ENCODE measurements at regions not wholly inside any gene's neighbourhood (a gene's known extent, or its start where the extent isn't known, plus 50 kb on each side); places are given as distances from the start of the nearest gene placed in this dataset.

GRCh38 chr15:45776772-45777171, 141.9 kb downstream of the SQOR start:
- BruUV-seq (replicated peaks) = no TSS peak
- TF ChIP-seq CTCF (IDR thresholded peaks at IDR 0.05; ENCODE audit: unreplicated experiment) = no peak
- Mint-ChIP-seq H3K9me3 (ENCODE audit: low read depth, unreplicated experiment) (no peaks in the 10 kb centered on the region), H3K27ac (ENCODE audit: unreplicated experiment) (no peak overlapping the region), H3K4me1 (ENCODE audit: low read depth, unreplicated experiment) (no peaks in the 10 kb centered on the region), H3K36me3 (ENCODE audit: insufficient read depth, unreplicated experiment) (no peaks in the 10 kb centered on the region), H3K4me3 (ENCODE audit: low read depth, unreplicated experiment) (no peak overlapping the region), H3K27me3 (ENCODE audit: unreplicated experiment) (peaks cover 100% of the 10 kb centered on the region)
- DNase-seq = no peak
- CTCF ChIA-PET = no interaction called here
- intact Hi-C loops (cut with micrococcal nuclease; ENCODE audit: unreplicated experiment) = no loop called here

GRCh38 chr15:45777781-45778180, 143.0 kb downstream of the SQOR start:
- Mint-ChIP-seq H3K4me3 (ENCODE audit: low read depth, unreplicated experiment) (no peak overlapping the region), H3K27me3 (ENCODE audit: unreplicated experiment) (peaks cover 100% of the 10 kb centered on the region), H3K36me3 (ENCODE audit: insufficient read depth, unreplicated experiment) (no peaks in the 10 kb centered on the region), H3K27ac (ENCODE audit: unreplicated experiment) (no peak overlapping the region), H3K4me1 (ENCODE audit: low read depth, unreplicated experiment) (no peaks in the 10 kb centered on the region), H3K9me3 (ENCODE audit: low read depth, unreplicated experiment) (no peaks in the 10 kb centered on the region)
- intact Hi-C loops (cut with micrococcal nuclease; ENCODE audit: unreplicated experiment) = no loop called here
- CTCF ChIA-PET = no interaction called here
- no TSS peak for BruUV-seq (replicated peaks)
- TF ChIP-seq CTCF (IDR thresholded peaks at IDR 0.05; ENCODE audit: unreplicated experiment) = no peak
- no peak for DNase-seq

- CTCF ChIA-PET = no interaction called here
- Mint-ChIP-seq H3K9me3 (ENCODE audit: low read depth, unreplicated experiment) (no peaks in the 10 kb centered on the region), H3K27me3 (ENCODE audit: unreplicated experiment) (peaks cover 96% of the 10 kb centered on the region), H3K27ac (ENCODE audit: unreplicated experiment) (no peak overlapping the region), H3K4me3 (ENCODE audit: low read depth, unreplicated experiment) (no peak overlapping the region), H3K4me1 (ENCODE audit: low read depth, unreplicated experiment) (no peaks in the 10 kb centered on the region), H3K36me3 (ENCODE audit: insufficient read depth, unreplicated experiment) (no peaks in the 10 kb centered on the region)
- intact Hi-C loops (cut with micrococcal nuclease; ENCODE audit: unreplicated experiment) = no loop called here
- no peak for DNase-seq
- TF ChIP-seq CTCF (IDR thresholded peaks at IDR 0.05; ENCODE audit: unreplicated experiment) = no peak
- BruUV-seq (replicated peaks) = no TSS peak
Measured at GRCh38 chr15:45780352-45780751, 145.5 kb downstream of the SQOR start.

- intact Hi-C loops (cut with micrococcal nuclease; ENCODE audit: unreplicated experiment) = no loop called here
- no peak for DNase-seq
- Mint-ChIP-seq H3K27me3 (ENCODE audit: unreplicated experiment) (peaks cover 66% of the 10 kb centered on the region), H3K4me1 (ENCODE audit: low read depth, unreplicated experiment) (no peaks in the 10 kb centered on the region), H3K27ac (ENCODE audit: unreplicated experiment) (no peak overlapping the region), H3K36me3 (ENCODE audit: insufficient read depth, unreplicated experiment) (no peaks in the 10 kb centered on the region), H3K9me3 (ENCODE audit: low read depth, unreplicated experiment) (no peaks in the 10 kb centered on the region), H3K4me3 (ENCODE audit: low read depth, unreplicated experiment) (no peak overlapping the region)
- no peak for TF ChIP-seq CTCF (IDR thresholded peaks at IDR 0.05; ENCODE audit: unreplicated experiment)
- CTCF ChIA-PET = no interaction called here
- BruUV-seq (replicated peaks) = no TSS peak
Measured at GRCh38 chr15:45784656-45785055, 149.8 kb downstream of the SQOR start.

- no peak for DNase-seq
- intact Hi-C loops (cut with micrococcal nuclease; ENCODE audit: unreplicated experiment) = no loop called here
- Mint-ChIP-seq H3K9me3 (ENCODE audit: low read depth, unreplicated experiment) (no peaks in the 10 kb centered on the region), H3K27me3 (ENCODE audit: unreplicated experiment) (peaks cover 56% of the 10 kb centered on the region), H3K4me1 (ENCODE audit: low read depth, unreplicated experiment) (no peaks in the 10 kb centered on the region), H3K4me3 (ENCODE audit: low read depth, unreplicated experiment) (no peak overlapping the region), H3K36me3 (ENCODE audit: insufficient read depth, unreplicated experiment) (no peaks in the 10 kb centered on the region), H3K27ac (ENCODE audit: unreplicated experiment) (no peak overlapping the region)
- CTCF ChIA-PET = no interaction called here
- TF ChIP-seq CTCF (IDR thresholded peaks at IDR 0.05; ENCODE audit: unreplicated experiment) = no peak
- BruUV-seq (replicated peaks) = no TSS peak
Measured at GRCh38 chr15:45785897-45786296, 151.1 kb downstream of the SQOR start.
